ENCODE measurements at regions not wholly inside any gene's neighbourhood (a gene's known extent, or its start where the extent isn't known, plus 50 kb on each side); places are given as distances from the start of the nearest gene placed in this dataset.

DNA sequence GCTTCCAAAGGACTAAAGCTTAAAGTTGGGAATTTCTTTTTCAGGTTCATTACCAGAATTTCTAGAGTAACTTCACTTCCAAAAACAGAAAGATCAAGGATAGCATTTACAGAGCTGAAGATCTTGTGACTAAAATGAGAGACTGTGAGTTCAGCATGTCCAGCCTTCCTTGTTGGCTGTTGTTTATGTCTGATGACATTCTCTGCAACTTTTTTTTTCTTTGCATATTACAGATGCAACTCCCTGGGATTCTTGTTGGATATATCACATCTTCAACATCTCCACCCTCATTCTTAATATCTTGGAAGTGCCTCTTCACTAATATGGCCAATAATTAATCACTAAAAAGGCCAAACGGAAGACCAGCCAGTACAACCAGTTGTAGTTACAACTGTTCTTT is 86.2 kb upstream of the FRMD4B start:
- DNase-seq (ENCODE audit: low read depth, low spot score), result no peak
- H4K20me1 ChIP-seq (replicated peaks; ENCODE audit: control insufficient read depth, extremely low read depth, insufficient read depth, low read length), result no peaks in the 10 kb centered on the region
- no peak overlapping the region for H3K4me2 ChIP-seq (ENCODE audit: insufficient read depth, low read length)
- H3K27ac ChIP-seq (ENCODE audit: insufficient read depth, low read depth, low read length), result no peak overlapping the region
- H3K4me3 ChIP-seq (replicated peaks in 1 of 3; ENCODE audit: insufficient read depth in 1 of 3, low read depth in 1 of 3, low read length in 3 of 3), result no peak overlapping the region
- POLR2A ChIA-PET, result no interaction called here
- H3K9me1 ChIP-seq (replicated peaks; ENCODE audit: control insufficient read depth, extremely low read depth, insufficient read depth, low read length), result no peaks in the 10 kb centered on the region
- intact Hi-C loops (cut with micrococcal nuclease) (no loop called here), dilution Hi-C loops (cut with MboI; ENCODE audit: extremely low pct_ligation_motif_present, low sequenced_read_pairs) (no loop called here)
- no peaks in the 10 kb centered on the region for H3K9me3 ChIP-seq (replicated peaks; ENCODE audit: control insufficient read depth, insufficient read depth, low read length)
- H3K9ac ChIP-seq (replicated peaks; ENCODE audit: extremely low read depth, insufficient read depth, low read length), result no peak overlapping the region
- H3K79me2 ChIP-seq (ENCODE audit: control insufficient read depth, insufficient read depth, low read length), result no peaks in the 10 kb centered on the region
- H3K4me1 ChIP-seq (ENCODE audit: control insufficient read depth, extremely low read depth, insufficient read depth, low read length), result no peaks in the 10 kb centered on the region
- no peaks in the 10 kb centered on the region for H3K36me3 ChIP-seq (ENCODE audit: control insufficient read depth in 2 of 2, extremely low read depth in 1 of 2, insufficient read depth in 2 of 2, low read length in 2 of 2)
- BruUV-seq (replicated peaks), result no TSS peak
- CTCF ChIA-PET, result interaction anchor here (1.1 kb wide), 1 partner anchor 27 kb away, joined by 3 read pairs; no protein-coding TSS in a partner anchor
- no peak for FAIRE-seq
- peaks cover 11 to 31% of the 10 kb centered on the region in 2 experiments for H3K27me3 ChIP-seq (ENCODE audit: control insufficient read depth in 2 of 2, insufficient read depth in 2 of 2, low read length in 2 of 2)
- H2AFZ ChIP-seq (ENCODE audit: low read depth, low read length), result no peak overlapping the region
- TF ChIP-seq POLR2AphosphoS5 (IDR thresholded peaks at IDR 0.05; ENCODE audit: insufficient read depth, low read depth, low read length) (no peak), GATA2 (IDR thresholded peaks at IDR 0.05; ENCODE audit: insufficient read depth, insufficient read length, low read depth, low read length) (no peak), JUN (IDR thresholded peaks at IDR 0.05; ENCODE audit: borderline replicate concordance, insufficient read depth, insufficient read length, low read depth) (no peak), POLR2A (IDR thresholded peaks at IDR 0.05; ENCODE audit: low read depth, low read length) (no peak), MYC (IDR thresholded peaks at IDR 0.05; ENCODE audit: low read depth, low read length) (no peak)
- TF ChIP-seq, protein P1, sequence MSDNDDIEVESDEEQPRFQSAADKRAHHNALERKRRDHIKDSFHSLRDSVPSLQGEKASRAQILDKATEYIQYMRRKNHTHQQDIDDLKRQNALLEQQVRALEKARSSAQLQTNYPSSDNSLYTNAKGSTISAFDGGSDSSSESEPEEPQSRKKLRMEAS (IDR thresholded peaks at IDR 0.05; ENCODE audit: insufficient read depth, insufficient read length), result no peak
- TF ChIP-seq, protein P2, sequence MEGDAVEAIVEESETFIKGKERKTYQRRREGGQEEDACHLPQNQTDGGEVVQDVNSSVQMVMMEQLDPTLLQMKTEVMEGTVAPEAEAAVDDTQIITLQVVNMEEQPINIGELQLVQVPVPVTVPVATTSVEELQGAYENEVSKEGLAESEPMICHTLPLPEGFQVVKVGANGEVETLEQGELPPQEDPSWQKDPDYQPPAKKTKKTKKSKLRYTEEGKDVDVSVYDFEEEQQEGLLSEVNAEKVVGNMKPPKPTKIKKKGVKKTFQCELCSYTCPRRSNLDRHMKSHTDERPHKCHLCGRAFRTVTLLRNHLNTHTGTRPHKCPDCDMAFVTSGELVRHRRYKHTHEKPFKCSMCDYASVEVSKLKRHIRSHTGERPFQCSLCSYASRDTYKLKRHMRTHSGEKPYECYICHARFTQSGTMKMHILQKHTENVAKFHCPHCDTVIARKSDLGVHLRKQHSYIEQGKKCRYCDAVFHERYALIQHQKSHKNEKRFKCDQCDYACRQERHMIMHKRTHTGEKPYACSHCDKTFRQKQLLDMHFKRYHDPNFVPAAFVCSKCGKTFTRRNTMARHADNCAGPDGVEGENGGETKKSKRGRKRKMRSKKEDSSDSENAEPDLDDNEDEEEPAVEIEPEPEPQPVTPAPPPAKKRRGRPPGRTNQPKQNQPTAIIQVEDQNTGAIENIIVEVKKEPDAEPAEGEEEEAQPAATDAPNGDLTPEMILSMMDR (IDR thresholded peaks at IDR 0.05; ENCODE audit: extremely low read depth in 1 of 2, insufficient read depth in 1 of 2, low read depth in 1 of 2, low read length in 2 of 2), result no peak

Data from endothelial cell of umbilical vein (primary cell).